ENCODE measurements at regions not wholly inside any gene's neighbourhood (a gene's known extent, or its start where the extent isn't known, plus 50 kb on each side); places are given as distances from the start of the nearest gene placed in this dataset.
"Not testable (repeated sequence)": the region's sequence is repeated elsewhere in the genome, so short reads cannot be mapped to it uniquely, and the experiment has no call there.

DNA sequence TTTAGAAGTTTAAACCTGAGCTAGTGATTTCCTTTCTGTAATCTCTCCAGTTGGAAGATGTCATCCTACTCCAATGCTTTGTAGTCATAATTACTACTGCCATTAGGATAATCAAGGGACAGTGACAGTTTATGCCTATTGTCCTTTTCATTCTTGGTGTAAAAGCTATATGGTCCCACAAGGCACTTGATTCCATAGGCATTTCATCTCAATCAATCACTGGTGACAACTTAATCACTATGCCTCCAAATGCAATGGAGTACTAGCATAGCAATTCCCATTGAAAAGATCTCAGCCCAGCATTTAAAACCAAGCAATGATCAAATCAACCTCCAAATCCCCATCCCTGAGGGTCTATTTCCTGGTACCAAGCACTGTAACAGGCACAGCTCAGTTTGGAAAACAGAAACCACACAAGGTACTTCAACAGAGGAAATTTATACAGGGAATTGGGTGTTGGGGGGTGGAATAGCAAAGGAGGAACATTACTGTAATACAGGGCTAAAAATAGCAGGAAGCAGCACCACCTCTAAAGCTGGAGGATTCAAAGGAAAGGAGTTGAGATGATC is 51.0 kb downstream of the FHIP2A start:
- no peak overlapping the region for H3K27ac Mint-ChIP-seq
- no peak overlapping the region for H3K4me3 Mint-ChIP-seq
- peaks cover 16% of the 10 kb centered on the region for H3K27me3 Mint-ChIP-seq
- peaks cover 4 to 12% (median 4%) of the 10 kb centered on the region in 3 donors for H3K4me1 Mint-ChIP-seq
- no peaks in the 10 kb centered on the region for H3K36me3 Mint-ChIP-seq
- H3K9me3 Mint-ChIP-seq = no peaks in the 10 kb centered on the region

GRCh38 chr10:114874827-114875411 is 53.3 kb downstream of the FHIP2A start:
- no peak overlapping the region for H3K4me3 Mint-ChIP-seq
- peaks cover 17% of the 10 kb centered on the region for H3K27me3 Mint-ChIP-seq
- no peaks in the 10 kb centered on the region for H3K36me3 Mint-ChIP-seq
- H3K9me3 Mint-ChIP-seq = no peaks in the 10 kb centered on the region
- no peak overlapping the region for H3K27ac Mint-ChIP-seq
- H3K4me1 Mint-ChIP-seq = peaks cover 8 to 18% (median 10%) of the 10 kb centered on the region in 3 donors

- not testable (repeated sequence) for H3K9me3 Mint-ChIP-seq, H3K27ac Mint-ChIP-seq, H3K36me3 Mint-ChIP-seq, H3K4me3 Mint-ChIP-seq
- H3K27me3 Mint-ChIP-seq = peaks cover 17% of the 10 kb centered on the region
- peaks cover 8 to 18% (median 10%) of the 10 kb centered on the region in 3 donors for H3K4me1 Mint-ChIP-seq
Observed at GRCh38 chr10:114875590-114876081, 54.1 kb downstream of the FHIP2A start.

DNA sequence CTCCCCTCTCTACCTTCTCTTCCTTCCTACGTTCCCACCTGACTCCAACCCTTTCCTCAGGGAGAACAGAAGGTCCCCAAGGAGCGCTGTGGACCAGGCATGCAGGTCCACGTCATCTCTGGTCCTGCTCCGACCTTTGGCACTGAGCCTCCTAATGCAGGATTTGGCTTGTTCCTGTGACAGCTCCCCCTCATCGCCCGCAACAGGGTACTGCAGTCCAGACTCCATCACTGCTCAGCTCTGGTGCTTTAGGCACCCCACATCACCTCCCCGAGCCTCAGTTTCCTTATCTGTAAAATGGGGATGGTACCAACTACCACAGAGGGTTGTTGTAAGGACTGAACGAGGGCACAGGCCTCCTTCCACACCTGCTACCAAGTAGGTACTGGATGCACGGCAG is 54.6 kb downstream of the FHIP2A start:
- Mint-ChIP-seq H3K36me3 (no peaks in the 10 kb centered on the region), H3K4me3 (no peak overlapping the region), H3K27me3 (peaks cover 17% of the 10 kb centered on the region), H3K4me1 (peaks cover 8 to 18% (median 10%) of the 10 kb centered on the region in 3 donors), H3K9me3 (no peaks in the 10 kb centered on the region), H3K27ac (no peak overlapping the region)

DNA sequence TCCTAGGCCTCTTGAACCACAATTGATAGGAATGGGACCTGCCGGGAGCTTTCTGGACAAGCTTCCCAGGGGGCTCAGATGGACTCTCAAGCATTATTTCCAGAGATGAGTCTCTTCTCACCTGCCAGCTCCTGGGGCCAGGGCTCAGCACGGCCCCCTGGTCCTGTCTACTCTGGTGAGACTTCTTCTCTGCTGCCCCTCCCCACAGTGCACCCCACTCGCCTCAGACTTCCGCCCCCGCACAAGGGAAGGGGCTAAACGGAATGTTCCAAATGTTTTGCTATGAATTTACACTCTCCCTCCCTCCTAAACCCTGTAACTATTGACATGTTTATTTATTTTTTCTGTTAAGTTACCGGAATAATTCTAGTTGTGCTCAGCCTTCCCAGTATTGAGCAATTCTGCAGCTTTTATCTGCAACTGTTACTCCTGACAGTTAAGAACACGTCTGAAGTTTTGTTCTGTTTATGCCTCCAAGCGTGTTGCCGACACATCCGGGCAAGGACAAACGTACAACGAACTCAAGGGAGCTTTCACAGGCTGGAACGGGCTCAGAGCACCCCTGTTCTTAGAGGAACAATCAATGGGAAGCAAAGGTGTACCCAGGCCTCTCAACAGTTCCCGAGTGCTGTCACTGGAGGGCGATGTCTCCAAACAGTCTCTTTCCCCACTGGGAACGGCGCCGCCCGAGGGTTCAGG is 55.2 kb downstream of the FHIP2A start:
- Mint-ChIP-seq H3K27me3 (peaks cover 17% of the 10 kb centered on the region), H3K36me3 (no peaks in the 10 kb centered on the region), H3K27ac (peak overlapping the region in 1 of 3 donors; percentile 64), H3K9me3 (no peaks in the 10 kb centered on the region), H3K4me1 (peaks cover 8 to 18% (median 10%) of the 10 kb centered on the region in 3 donors), H3K4me3 (no peak overlapping the region)

DNA sequence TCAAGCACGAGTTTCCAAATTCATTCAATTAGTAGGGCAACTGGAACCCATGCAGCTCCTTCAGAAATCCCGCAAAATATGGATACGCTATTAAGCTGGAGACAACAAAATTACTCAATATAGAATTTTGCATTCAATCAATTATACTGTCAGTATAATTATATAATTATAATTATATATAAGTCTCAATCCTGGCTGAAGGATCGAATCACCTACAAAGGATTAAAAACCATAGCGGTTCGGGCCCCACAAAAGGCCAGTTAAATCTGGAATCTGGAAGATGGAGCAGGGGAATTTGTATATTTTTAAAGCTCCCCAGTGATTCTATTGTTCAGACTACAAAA is 55.7 kb downstream of the FHIP2A start:
- H3K4me3 Mint-ChIP-seq = no peak overlapping the region
- H3K27ac Mint-ChIP-seq = no peak overlapping the region
- H3K4me1 Mint-ChIP-seq = peaks cover 8 to 18% (median 10%) of the 10 kb centered on the region in 3 donors
- no peaks in the 10 kb centered on the region for H3K9me3 Mint-ChIP-seq
- H3K27me3 Mint-ChIP-seq = peaks cover 17% of the 10 kb centered on the region
- H3K36me3 Mint-ChIP-seq = no peaks in the 10 kb centered on the region

DNA sequence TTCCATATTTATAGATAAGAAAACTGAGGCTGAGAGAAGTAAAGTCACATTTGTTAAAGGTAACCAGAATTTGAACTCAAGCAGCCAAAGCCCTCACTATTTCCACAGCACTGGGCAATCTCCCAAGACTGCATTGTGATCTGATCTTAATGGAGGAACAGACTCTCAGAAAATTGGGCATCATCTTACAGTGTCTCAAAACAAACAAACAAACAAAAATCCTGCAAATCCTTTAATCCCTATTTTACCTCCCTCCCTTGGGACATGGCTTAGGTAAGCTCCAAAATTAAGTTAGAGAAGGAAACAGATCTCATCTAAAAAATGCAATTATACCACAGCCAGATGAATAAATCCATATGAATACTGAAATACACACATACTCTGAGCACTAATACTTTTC is 57.5 kb downstream of the FHIP2A start:
- H3K4me1 Mint-ChIP-seq = peaks cover 10 to 18% (median 10%) of the 10 kb centered on the region in 3 donors
- no peak overlapping the region for H3K27ac Mint-ChIP-seq
- no peaks in the 10 kb centered on the region for H3K36me3 Mint-ChIP-seq
- H3K27me3 Mint-ChIP-seq = peaks cover 17% of the 10 kb centered on the region
- H3K4me3 Mint-ChIP-seq = peak overlapping the region in 1 of 4 donors; percentile 52
- no peaks in the 10 kb centered on the region for H3K9me3 Mint-ChIP-seq

- Mint-ChIP-seq H3K36me3 (no peaks in the 10 kb centered on the region), H3K4me1 (peaks cover 10 to 18% (median 10%) of the 10 kb centered on the region in 3 donors), H3K27me3 (peaks cover 17% of the 10 kb centered on the region), H3K9me3 (no peaks in the 10 kb centered on the region), H3K4me3 (peak overlapping the region in 2 of 4 donors; percentile 6 to 52), H3K27ac (no peak overlapping the region)
Observed at GRCh38 chr10:114879541-114880158, 58.1 kb downstream of the FHIP2A start.

GRCh38 chr10:114881417-114881816 is 56.6 kb upstream of the TRUB1 start:
- no peaks in the 10 kb centered on the region for H3K36me3 Mint-ChIP-seq
- H3K27ac Mint-ChIP-seq = no peak overlapping the region
- no peaks in the 10 kb centered on the region for H3K9me3 Mint-ChIP-seq
- H3K4me3 Mint-ChIP-seq = no peak overlapping the region
- peaks cover 6 to 12% (median 6%) of the 10 kb centered on the region in 3 donors for H3K4me1 Mint-ChIP-seq
- H3K27me3 Mint-ChIP-seq = peaks cover 4% of the 10 kb centered on the region

DNA sequence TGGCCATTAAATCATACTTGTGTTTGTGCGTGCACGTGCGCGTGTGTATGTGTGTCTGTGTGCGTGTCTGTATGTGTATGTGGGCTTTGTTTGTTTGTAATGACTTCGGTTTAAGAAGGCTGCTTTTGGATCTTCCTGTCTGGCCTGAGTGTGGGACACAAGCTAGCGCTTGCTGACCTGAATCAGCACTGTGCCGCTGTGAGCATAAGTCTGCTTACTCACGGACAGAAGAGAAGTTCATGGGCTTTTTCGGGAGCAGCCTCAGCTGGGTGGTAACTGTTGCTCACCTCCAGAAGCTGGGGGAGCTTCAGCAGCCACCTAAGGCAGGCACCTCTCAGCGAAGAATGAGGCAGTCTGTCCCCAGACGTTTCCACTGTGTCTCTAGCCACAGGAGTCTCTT is 56.1 kb upstream of the TRUB1 start:
- Mint-ChIP-seq H3K27ac (no peak overlapping the region), H3K9me3 (no peaks in the 10 kb centered on the region)

GRCh38 chr10:114885443-114885842 is 52.6 kb upstream of the TRUB1 start:
- H3K27ac Mint-ChIP-seq = no peak overlapping the region
- no peaks in the 10 kb centered on the region for H3K9me3 Mint-ChIP-seq
- peaks cover 7% of the 10 kb centered on the region for H3K27me3 Mint-ChIP-seq
- peaks cover 0 to 2% (median 0%) of the 10 kb centered on the region in 3 donors for H3K4me1 Mint-ChIP-seq
- no peaks in the 10 kb centered on the region for H3K36me3 Mint-ChIP-seq
- no peak overlapping the region for H3K4me3 Mint-ChIP-seq

More for the DNA sequence above, 56.1 kb upstream of the TRUB1 start:
- Mint-ChIP-seq H3K36me3 (no peaks in the 10 kb centered on the region), H3K27me3 (peaks cover 4% of the 10 kb centered on the region), H3K4me3 (no peak overlapping the region), H3K4me1 (peaks cover 6 to 10% (median 6%) of the 10 kb centered on the region in 3 donors)

Measured in IgD-negative memory B cell (primary cell).